ACC112 (cell line): ENCODE measurements at regions not wholly inside any gene's neighbourhood (a gene's known extent, or its start where the extent isn't known, plus 50 kb on each side); places are given as distances from the start of the nearest gene placed in this dataset.

Source experiments
- H2AFZ ChIP-seq: fragments of 200-600 bp; sonication (generic); one replicate; pipeline ENCODE4 v1.6.0; 2017; ENCODE audit warnings: antibody characterized with exemption, low read length; ENCODE audit not compliant: unreplicated experiment
- H3K27ac ChIP-seq: fragments of 200-600 bp; sonication (generic); 2 replicates; pipeline ENCODE4 v1.5.1; 2014; ENCODE audit warnings: low read depth, mild to moderate bottlenecking, antibody characterized with exemption, low read length, moderate library complexity
- H3K27me3 ChIP-seq: fragments of 200-600 bp; sonication (generic); 2 replicates; pipeline ENCODE4 v1.6.1; 2014; ENCODE audit warnings: mild to moderate bottlenecking, antibody characterized with exemption, low read length, moderate library complexity, mixed read lengths; ENCODE audit not compliant: insufficient read depth
- H3K36me3 ChIP-seq: fragments of 200-600 bp; sonication (generic); 2 replicates; pipeline ENCODE4 v1.6.1; 2016; ENCODE audit warnings: mild to moderate bottlenecking, antibody characterized with exemption, low read length, moderate library complexity, mixed read lengths; ENCODE audit not compliant: insufficient read depth
- H3K4me1 ChIP-seq: fragments of 200-600 bp; sonication (generic); one replicate; pipeline ENCODE4 v1.6.1; 2016; ENCODE audit warnings: low read length, mixed read lengths; ENCODE audit not compliant: insufficient read depth, unreplicated experiment, control insufficient read depth
- H3K4me3 ChIP-seq: fragments of 200-600 bp; sonication (generic); 2 replicates; pipeline ENCODE4 v1.5.1; 2014; ENCODE audit warnings: mild to moderate bottlenecking, low read depth, low read length
- H3K79me2 ChIP-seq: fragments of 200-600 bp; sonication (generic); one replicate; pipeline ENCODE4 v1.6.0; 2016; ENCODE audit warnings: low read length; ENCODE audit not compliant: control insufficient read depth, unreplicated experiment, insufficient read depth

GRCh38 chr9:131809941-131810344 lies 70.1 kb upstream of the RAPGEF1 start:
- Histone ChIP-seq H3K27me3 (peaks cover 71% of the 10 kb centered on the region), H2AFZ (no peak overlapping the region), H3K4me1 (peaks cover 15% of the 10 kb centered on the region), H3K27ac (no peak overlapping the region), H3K79me2 (no peaks in the 10 kb centered on the region), H3K36me3 (no peaks in the 10 kb centered on the region), H3K4me3 (no peak overlapping the region)

GRCh38 chr9:131808291-131808690 lies 68.4 kb upstream of the RAPGEF1 start:
- H3K36me3 ChIP-seq = no peaks in the 10 kb centered on the region
- no peak overlapping the region for H3K4me3 ChIP-seq
- peaks cover 7% of the 10 kb centered on the region for H3K4me1 ChIP-seq
- H3K27ac ChIP-seq = no peak overlapping the region
- no peak overlapping the region for H2AFZ ChIP-seq
- H3K27me3 ChIP-seq = peaks cover 83% of the 10 kb centered on the region
- H3K79me2 ChIP-seq = no peaks in the 10 kb centered on the region

GRCh38 chr9:131807144-131807983 lies 67.5 kb upstream of the RAPGEF1 start:
- H3K79me2 ChIP-seq = no peaks in the 10 kb centered on the region
- no peak overlapping the region for H3K27ac ChIP-seq
- no peaks in the 10 kb centered on the region for H3K36me3 ChIP-seq
- no peak overlapping the region for H3K4me3 ChIP-seq
- peaks cover 91% of the 10 kb centered on the region for H3K27me3 ChIP-seq
- H2AFZ ChIP-seq = no peak overlapping the region
- peaks cover 4% of the 10 kb centered on the region for H3K4me1 ChIP-seq

- Histone ChIP-seq H3K79me2 (no peaks in the 10 kb centered on the region), H3K27me3 (peaks cover 91% of the 10 kb centered on the region), H3K4me3 (no peak overlapping the region), H3K27ac (no peak overlapping the region), H3K4me1 (peaks cover 4% of the 10 kb centered on the region), H3K36me3 (no peaks in the 10 kb centered on the region), H2AFZ (no peak overlapping the region)
These were observed 65.9 kb upstream of the RAPGEF1 start for GRCh38 chr9:131805803-131806202.

- Histone ChIP-seq H3K79me2 (no peaks in the 10 kb centered on the region), H3K4me1 (no peaks in the 10 kb centered on the region), H3K36me3 (no peaks in the 10 kb centered on the region), H3K27me3 (peaks cover 89% of the 10 kb centered on the region), H3K4me3 (no peak overlapping the region), H2AFZ (no peak overlapping the region), H3K27ac (no peak overlapping the region)
These were observed 65.0 kb upstream of the RAPGEF1 start for GRCh38 chr9:131804826-131805225.

- Histone ChIP-seq H3K27me3 (peaks cover 88% of the 10 kb centered on the region), H3K4me1 (no peaks in the 10 kb centered on the region), H3K27ac (no peak overlapping the region), H3K4me3 (no peak overlapping the region), H2AFZ (no peak overlapping the region), H3K36me3 (no peaks in the 10 kb centered on the region), H3K79me2 (no peaks in the 10 kb centered on the region)
These were observed 64.0 kb upstream of the RAPGEF1 start for GRCh38 chr9:131803758-131804411.

GRCh38 chr9:131801810-131802209 lies 61.9 kb upstream of the RAPGEF1 start:
- peaks cover 90% of the 10 kb centered on the region for H3K27me3 ChIP-seq
- H2AFZ ChIP-seq = no peak overlapping the region
- no peaks in the 10 kb centered on the region for H3K4me1 ChIP-seq
- H3K27ac ChIP-seq = no peak overlapping the region
- H3K36me3 ChIP-seq = no peaks in the 10 kb centered on the region
- no peak overlapping the region for H3K4me3 ChIP-seq
- H3K79me2 ChIP-seq = no peaks in the 10 kb centered on the region

- H2AFZ ChIP-seq = no peak overlapping the region
- H3K27me3 ChIP-seq = peaks cover 87% of the 10 kb centered on the region
These were observed 61.0 kb upstream of the RAPGEF1 start for GRCh38 chr9:131800843-131801242.

GRCh38 chr9:131800366-131800765 lies 60.5 kb upstream of the RAPGEF1 start:
- H3K27me3 ChIP-seq = peaks cover 86% of the 10 kb centered on the region
- no peaks in the 10 kb centered on the region for H3K79me2 ChIP-seq
- H2AFZ ChIP-seq = no peak overlapping the region
- H3K36me3 ChIP-seq = no peaks in the 10 kb centered on the region
- H3K4me1 ChIP-seq = no peaks in the 10 kb centered on the region
- no peak overlapping the region for H3K4me3 ChIP-seq
- H3K27ac ChIP-seq = no peak overlapping the region

More at GRCh38 chr9:131800843-131801242, 61.0 kb upstream of the RAPGEF1 start:
- H3K79me2 ChIP-seq = no peaks in the 10 kb centered on the region
- H3K4me3 ChIP-seq = no peak overlapping the region
- no peak overlapping the region for H3K27ac ChIP-seq
- no peaks in the 10 kb centered on the region for H3K4me1 ChIP-seq
- no peaks in the 10 kb centered on the region for H3K36me3 ChIP-seq

GRCh38 chr9:131799177-131799823 lies 59.4 kb upstream of the RAPGEF1 start:
- Histone ChIP-seq H3K4me1 (no peaks in the 10 kb centered on the region), H3K36me3 (no peaks in the 10 kb centered on the region), H3K27ac (no peak overlapping the region), H3K4me3 (no peak overlapping the region), H3K79me2 (no peaks in the 10 kb centered on the region), H2AFZ (no peak overlapping the region), H3K27me3 (peaks cover 88% of the 10 kb centered on the region)
